HG02678 (cell line): ENCODE measurements at regions not wholly inside any gene's neighbourhood (a gene's known extent, or its start where the extent isn't known, plus 50 kb on each side); places are given as distances from the start of the nearest gene placed in this dataset.
A peak's percentile ranks its signal among the peaks of the same experiment; 100 is the strongest.
"Not testable (repeated sequence)": the region's sequence is repeated elsewhere in the genome, so short reads cannot be mapped to it uniquely, and the experiment has no call there.

ENCODE experiments used
- ATAC-seq: cut with Tn5 transposase; IDR thresholded peaks from one replicate; pipeline ENCODE4 v1.9.1; 2021; ENCODE audit warnings: mild to moderate bottlenecking, moderate library complexity; ENCODE audit not compliant: unreplicated experiment

- ATAC-seq: no peak
Measured at GRCh38 chr14:49250109-49250508, 336.1 kb downstream of the RPS29 start.

GRCh38 chr14:49249022-49249421 is 337.2 kb downstream of the RPS29 start:
- no peak for ATAC-seq

- ATAC-seq: not testable (repeated sequence)
Measured at GRCh38 chr14:49243777-49244176, 342.4 kb downstream of the RPS29 start.

- ATAC-seq: no peak
Measured at GRCh38 chr14:49240383-49240782, 345.8 kb downstream of the RPS29 start.

GRCh38 chr14:49228552-49228951 is 357.6 kb downstream of the RPS29 start:
- no peak for ATAC-seq

GRCh38 chr14:49221316-49221715 is 364.9 kb downstream of the RPS29 start:
- ATAC-seq: no peak

GRCh38 chr14:49220492-49220891 is 365.7 kb downstream of the RPS29 start:
- ATAC-seq: no peak

GRCh38 chr14:49218436-49219092 is 367.6 kb downstream of the RPS29 start:
- no peak for ATAC-seq

- ATAC-seq: no peak
Measured at GRCh38 chr14:49212721-49213120, 373.5 kb downstream of the RPS29 start.

GRCh38 chr14:49209416-49209815 is 376.8 kb downstream of the RPS29 start:
- ATAC-seq: no peak

GRCh38 chr14:49206828-49207227 is 379.4 kb downstream of the RPS29 start:
- no peak for ATAC-seq

- no peak for ATAC-seq
Measured at GRCh38 chr14:49203676-49204075, 382.5 kb downstream of the RPS29 start.

- ATAC-seq: no peak
Measured at GRCh38 chr14:49199159-49199558, 387.0 kb downstream of the RPS29 start.

GRCh38 chr14:49196327-49196726 is 389.9 kb downstream of the RPS29 start:
- no peak for ATAC-seq

GRCh38 chr14:49194067-49194466 is 392.1 kb downstream of the RPS29 start:
- no peak for ATAC-seq

GRCh38 chr14:49193332-49194065 is 392.7 kb downstream of the RPS29 start:
- peak; percentile 96 for ATAC-seq

- no peak for ATAC-seq
Measured at GRCh38 chr14:49191380-49191779, 394.8 kb downstream of the RPS29 start.

- ATAC-seq: no peak
Measured at GRCh38 chr14:49189375-49189774, 396.8 kb downstream of the RPS29 start.

GRCh38 chr14:49187799-49188198 is 398.4 kb downstream of the RPS29 start:
- no peak for ATAC-seq

GRCh38 chr14:49173765-49174373 is 412.3 kb downstream of the RPS29 start:
- peak; percentile 99 for ATAC-seq

GRCh38 chr14:49164074-49164473 is 422.1 kb downstream of the RPS29 start:
- ATAC-seq: no peak

GRCh38 chr14:49160983-49161382 is 425.2 kb downstream of the RPS29 start:
- no peak for ATAC-seq
